ENCODE measurements at regions not wholly inside any gene's neighbourhood (a gene's known extent, or its start where the extent isn't known, plus 50 kb on each side); places are given as distances from the start of the nearest gene placed in this dataset.

DNA sequence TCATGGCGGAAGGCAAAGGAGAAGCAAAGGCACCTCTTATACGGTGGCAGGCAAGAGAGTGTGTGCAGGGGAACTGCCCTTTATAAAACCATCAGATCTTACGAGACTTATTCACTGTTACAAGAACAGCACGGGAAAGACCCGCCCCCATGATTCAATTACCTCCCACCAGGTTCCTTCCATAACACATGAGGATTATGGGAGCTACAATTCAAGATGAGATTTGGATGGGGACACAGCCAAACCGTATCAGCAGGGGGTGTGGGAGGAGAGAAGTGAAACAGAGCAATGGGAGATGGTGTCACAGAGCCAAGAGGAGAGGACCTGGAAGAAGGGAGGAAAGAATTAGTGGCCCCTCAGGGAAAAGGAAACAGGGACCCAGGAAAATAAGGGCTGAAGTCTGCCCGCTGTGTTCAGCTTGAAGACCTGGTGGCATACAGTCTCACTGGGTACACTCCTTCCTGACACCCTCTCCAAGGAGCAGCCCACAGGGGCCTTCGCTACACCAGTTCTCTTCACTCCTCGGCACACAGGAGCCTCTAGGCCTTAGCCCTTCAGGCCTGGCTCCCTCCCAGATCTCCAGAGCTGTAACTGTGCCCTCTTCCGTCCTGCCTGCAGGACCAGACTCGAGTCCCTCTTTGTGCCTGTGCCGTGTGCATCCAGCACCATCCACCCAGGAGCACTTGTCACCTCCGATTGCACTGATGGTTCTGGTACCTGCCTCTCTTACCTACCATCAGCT, 262.1 kb downstream of the EIPR1 start:
- peaks cover under 1% of the 10 kb centered on the region for H3K9me3 ChIP-seq (ENCODE audit: low read depth, low read length)
- TF ChIP-seq, protein P1, sequence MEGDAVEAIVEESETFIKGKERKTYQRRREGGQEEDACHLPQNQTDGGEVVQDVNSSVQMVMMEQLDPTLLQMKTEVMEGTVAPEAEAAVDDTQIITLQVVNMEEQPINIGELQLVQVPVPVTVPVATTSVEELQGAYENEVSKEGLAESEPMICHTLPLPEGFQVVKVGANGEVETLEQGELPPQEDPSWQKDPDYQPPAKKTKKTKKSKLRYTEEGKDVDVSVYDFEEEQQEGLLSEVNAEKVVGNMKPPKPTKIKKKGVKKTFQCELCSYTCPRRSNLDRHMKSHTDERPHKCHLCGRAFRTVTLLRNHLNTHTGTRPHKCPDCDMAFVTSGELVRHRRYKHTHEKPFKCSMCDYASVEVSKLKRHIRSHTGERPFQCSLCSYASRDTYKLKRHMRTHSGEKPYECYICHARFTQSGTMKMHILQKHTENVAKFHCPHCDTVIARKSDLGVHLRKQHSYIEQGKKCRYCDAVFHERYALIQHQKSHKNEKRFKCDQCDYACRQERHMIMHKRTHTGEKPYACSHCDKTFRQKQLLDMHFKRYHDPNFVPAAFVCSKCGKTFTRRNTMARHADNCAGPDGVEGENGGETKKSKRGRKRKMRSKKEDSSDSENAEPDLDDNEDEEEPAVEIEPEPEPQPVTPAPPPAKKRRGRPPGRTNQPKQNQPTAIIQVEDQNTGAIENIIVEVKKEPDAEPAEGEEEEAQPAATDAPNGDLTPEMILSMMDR (IDR thresholded peaks at IDR 0.05; ENCODE audit: extremely low read depth, low read depth, low read length) = no peak
- no peaks in the 10 kb centered on the region for H3K36me3 ChIP-seq (ENCODE audit: insufficient read depth, low read length)
- H3K4me3 ChIP-seq (ENCODE audit: insufficient read depth, low read length) = no peak overlapping the region
- no peak overlapping the region for H3K27ac ChIP-seq (ENCODE audit: low read depth, low read length)
- H3K27me3 ChIP-seq (ENCODE audit: insufficient read depth, low read length) = no peaks in the 10 kb centered on the region
- no peak for DNase-seq (ENCODE audit: insufficient read length, low spot score, missing footprints)
- no peak overlapping the region for H3K4me2 ChIP-seq (ENCODE audit: insufficient read depth, low read length)
- no peak overlapping the region for H2AFZ ChIP-seq (ENCODE audit: low read length)
- H3K79me2 ChIP-seq (ENCODE audit: insufficient read depth, low read length) = no peaks in the 10 kb centered on the region
- H3K4me1 ChIP-seq (ENCODE audit: insufficient read depth, low read length) = no peaks in the 10 kb centered on the region
- H4K20me1 ChIP-seq (ENCODE audit: insufficient read depth, low read length) = no peaks in the 10 kb centered on the region

DNA sequence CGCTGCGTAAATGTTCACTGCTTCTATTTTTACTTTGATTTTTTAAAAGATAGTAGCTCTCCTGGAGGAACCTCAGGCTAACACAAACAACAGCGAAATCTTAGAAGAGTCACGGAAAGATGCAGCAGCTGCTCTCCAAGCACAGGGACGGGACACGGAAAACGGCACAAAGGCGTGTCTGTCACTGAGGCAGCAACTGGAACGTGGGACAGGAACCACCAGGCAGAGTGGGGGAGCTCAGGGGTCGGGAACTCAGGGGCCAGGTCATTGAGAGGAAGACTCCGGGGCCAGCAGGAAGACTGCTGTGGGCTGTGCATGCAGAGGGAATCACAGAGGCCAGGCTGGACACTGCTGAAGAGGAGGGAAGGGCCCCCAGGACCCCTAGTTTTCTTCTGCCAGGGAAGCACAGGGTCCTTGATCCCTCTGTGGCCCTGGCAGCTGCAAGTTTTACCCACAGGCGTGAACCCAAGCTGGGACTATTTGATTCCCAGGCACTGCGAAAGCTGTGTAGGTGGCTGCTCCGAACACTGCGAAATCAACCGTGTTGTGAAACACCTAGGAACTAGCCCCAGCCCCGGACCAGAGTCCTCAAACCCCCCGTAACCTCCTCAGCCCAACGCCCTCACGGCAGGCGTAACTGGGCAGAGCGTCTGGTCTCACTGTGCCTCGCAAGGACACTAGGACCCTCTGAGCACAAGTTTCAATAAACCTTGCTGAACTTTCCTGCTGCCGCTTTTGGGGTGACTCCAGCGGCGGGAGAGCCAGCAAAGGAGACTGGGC, 263.0 kb downstream of the EIPR1 start:
- DNase-seq (ENCODE audit: insufficient read length, low spot score, missing footprints) = no peak
- Histone ChIP-seq H3K36me3 (ENCODE audit: insufficient read depth, low read length) (no peaks in the 10 kb centered on the region), H2AFZ (ENCODE audit: low read length) (no peak overlapping the region), H3K27me3 (ENCODE audit: insufficient read depth, low read length) (no peaks in the 10 kb centered on the region), H3K4me3 (ENCODE audit: insufficient read depth, low read length) (no peak overlapping the region), H3K9me3 (ENCODE audit: low read depth, low read length) (peaks cover 7% of the 10 kb centered on the region), H4K20me1 (ENCODE audit: insufficient read depth, low read length) (no peaks in the 10 kb centered on the region), H3K79me2 (ENCODE audit: insufficient read depth, low read length) (no peaks in the 10 kb centered on the region), H3K27ac (ENCODE audit: low read depth, low read length) (no peak overlapping the region), H3K4me2 (ENCODE audit: insufficient read depth, low read length) (no peak overlapping the region), H3K4me1 (ENCODE audit: insufficient read depth, low read length) (no peaks in the 10 kb centered on the region)
- TF ChIP-seq, protein P1 (IDR thresholded peaks at IDR 0.05; ENCODE audit: extremely low read depth, low read depth, low read length) = no peak

DNA sequence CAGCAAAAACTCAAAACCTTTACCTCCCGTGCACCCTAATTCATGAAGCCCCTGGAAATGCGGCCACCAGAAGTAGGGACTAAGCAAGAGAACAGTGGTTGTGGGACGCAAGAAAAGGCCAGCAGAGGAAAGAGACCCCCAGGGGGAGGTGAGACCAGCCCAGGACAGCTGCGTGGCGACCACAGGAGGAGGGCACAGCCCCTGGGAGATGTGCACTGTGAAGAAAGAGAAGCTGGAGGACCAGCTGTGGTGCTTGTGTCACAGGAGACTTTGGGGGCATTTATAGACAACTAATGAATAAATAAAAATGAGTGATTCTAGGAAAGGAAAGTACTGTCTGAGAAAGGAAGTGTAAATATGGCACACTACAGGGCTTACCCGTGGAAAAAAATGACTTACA, 263.8 kb downstream of the EIPR1 start:
- H3K79me2 ChIP-seq (ENCODE audit: insufficient read depth, low read length) = no peaks in the 10 kb centered on the region
- H3K9me3 ChIP-seq (ENCODE audit: low read depth, low read length) = peaks cover 7% of the 10 kb centered on the region
- H4K20me1 ChIP-seq (ENCODE audit: insufficient read depth, low read length) = no peaks in the 10 kb centered on the region
- no peak overlapping the region for H2AFZ ChIP-seq (ENCODE audit: low read length)
- no peak overlapping the region for H3K27ac ChIP-seq (ENCODE audit: low read depth, low read length)
- H3K4me1 ChIP-seq (ENCODE audit: insufficient read depth, low read length) = no peaks in the 10 kb centered on the region
- no peaks in the 10 kb centered on the region for H3K27me3 ChIP-seq (ENCODE audit: insufficient read depth, low read length)
- DNase-seq (ENCODE audit: insufficient read length, low spot score, missing footprints) = no peak
- no peaks in the 10 kb centered on the region for H3K36me3 ChIP-seq (ENCODE audit: insufficient read depth, low read length)
- H3K4me3 ChIP-seq (ENCODE audit: insufficient read depth, low read length) = no peak overlapping the region
- H3K4me2 ChIP-seq (ENCODE audit: insufficient read depth, low read length) = no peak overlapping the region
- TF ChIP-seq, protein P1 (IDR thresholded peaks at IDR 0.05; ENCODE audit: extremely low read depth, low read depth, low read length) = no peak

DNA sequence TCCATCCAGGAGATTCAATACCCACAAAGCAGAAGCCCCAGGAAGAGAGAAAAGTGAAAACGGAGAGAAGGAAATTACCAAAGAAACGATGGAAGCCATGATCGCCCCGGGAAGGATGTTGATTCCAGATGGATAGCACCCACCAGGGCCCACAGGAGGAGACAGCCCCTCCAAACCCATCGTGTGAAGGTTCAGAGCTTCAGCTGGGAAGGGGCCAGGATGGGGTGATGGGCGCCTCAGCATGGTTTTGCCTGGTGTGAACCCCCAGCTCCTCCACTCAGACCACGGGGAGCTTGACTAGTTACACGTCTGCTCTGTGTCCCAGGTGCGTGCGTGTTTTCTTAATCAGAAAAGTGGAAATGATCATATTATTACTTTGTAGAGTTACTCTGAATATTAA, 264.5 kb downstream of the EIPR1 start:
- H3K27me3 ChIP-seq (ENCODE audit: insufficient read depth, low read length) = no peaks in the 10 kb centered on the region
- TF ChIP-seq, protein P1 (IDR thresholded peaks at IDR 0.05; ENCODE audit: extremely low read depth, low read depth, low read length) = no peak
- no peak overlapping the region for H3K4me2 ChIP-seq (ENCODE audit: insufficient read depth, low read length)
- H2AFZ ChIP-seq (ENCODE audit: low read length) = no peak overlapping the region
- peaks cover 7% of the 10 kb centered on the region for H3K9me3 ChIP-seq (ENCODE audit: low read depth, low read length)
- DNase-seq (ENCODE audit: insufficient read length, low spot score, missing footprints) = no peak
- H4K20me1 ChIP-seq (ENCODE audit: insufficient read depth, low read length) = no peaks in the 10 kb centered on the region
- H3K27ac ChIP-seq (ENCODE audit: low read depth, low read length) = no peak overlapping the region
- no peaks in the 10 kb centered on the region for H3K79me2 ChIP-seq (ENCODE audit: insufficient read depth, low read length)
- no peaks in the 10 kb centered on the region for H3K36me3 ChIP-seq (ENCODE audit: insufficient read depth, low read length)
- H3K4me1 ChIP-seq (ENCODE audit: insufficient read depth, low read length) = no peaks in the 10 kb centered on the region
- H3K4me3 ChIP-seq (ENCODE audit: insufficient read depth, low read length) = no peak overlapping the region

Data from osteoblast (primary cell).